ENCODE measurements at regions not wholly inside any gene's neighbourhood (a gene's known extent, or its start where the extent isn't known, plus 50 kb on each side); places are given as distances from the start of the nearest gene placed in this dataset.

- WGBS: 88% methylated on average over 23 of the region's 23 CpGs
- ATAC-seq (no peak), DNase-seq (peak in 2 of 3 donors; percentile 35 to 41)
- Histone ChIP-seq H3K4me1 (ENCODE audit: control insufficient read depth, insufficient read depth, low read length) (no peaks in the 10 kb centered on the region), H3K4me3 (ENCODE audit: low read length) (no peak overlapping the region), H3K27ac (ENCODE audit: low read length) (no peak overlapping the region), H3K9me3 (ENCODE audit: control insufficient read depth, low read length) (no peaks in the 10 kb centered on the region), H3K27me3 (ENCODE audit: control insufficient read depth, insufficient read depth) (no peaks in the 10 kb centered on the region)
- intact Hi-C loops (cut with DNase I): no loop called here
Observed at GRCh38 chr6:23855497-23856116, 270.4 kb upstream of the NRSN1 start.

GRCh38 chr6:23870496-23870895, 255.5 kb upstream of the NRSN1 start:
- Histone ChIP-seq H3K4me1 (ENCODE audit: control insufficient read depth, insufficient read depth, low read length) (no peaks in the 10 kb centered on the region), H3K27me3 (ENCODE audit: control insufficient read depth, insufficient read depth) (no peaks in the 10 kb centered on the region), H3K4me3 (ENCODE audit: low read length) (no peak overlapping the region), H3K27ac (ENCODE audit: low read length) (no peak overlapping the region), H3K9me3 (ENCODE audit: control insufficient read depth, low read length) (no peaks in the 10 kb centered on the region)
- no peak for ATAC-seq
- intact Hi-C loops (cut with DNase I): no loop called here
- DNase-seq: no peak

GRCh38 chr6:23873161-23873560, 252.9 kb upstream of the NRSN1 start:
- no peaks in the 10 kb centered on the region for H3K27me3 ChIP-seq (ENCODE audit: control insufficient read depth, insufficient read depth)
- H3K4me1 ChIP-seq (ENCODE audit: control insufficient read depth, insufficient read depth, low read length): no peaks in the 10 kb centered on the region
- intact Hi-C loops (cut with DNase I): no loop called here
- no peaks in the 10 kb centered on the region for H3K9me3 ChIP-seq (ENCODE audit: control insufficient read depth, low read length)
- 86% methylated on average over 1 of the region's 1 CpG for WGBS
- H3K27ac ChIP-seq (ENCODE audit: low read length): no peak overlapping the region
- no peak overlapping the region for H3K4me3 ChIP-seq (ENCODE audit: low read length)
- no peak for ATAC-seq
- no peak for DNase-seq

GRCh38 chr6:23875006-23875405, 251.0 kb upstream of the NRSN1 start:
- DNase-seq: no peak
- H3K4me1 ChIP-seq (ENCODE audit: control insufficient read depth, insufficient read depth, low read length): no peaks in the 10 kb centered on the region
- WGBS: 48% methylated on average over 1 of the region's 1 CpG
- no peak overlapping the region for H3K4me3 ChIP-seq (ENCODE audit: low read length)
- no peaks in the 10 kb centered on the region for H3K27me3 ChIP-seq (ENCODE audit: control insufficient read depth, insufficient read depth)
- no peaks in the 10 kb centered on the region for H3K9me3 ChIP-seq (ENCODE audit: control insufficient read depth, low read length)
- intact Hi-C loops (cut with DNase I): no loop called here
- no peak overlapping the region for H3K27ac ChIP-seq (ENCODE audit: low read length)
- no peak for ATAC-seq

- intact Hi-C loops (cut with DNase I): no loop called here
- ATAC-seq: no peak
- Histone ChIP-seq H3K9me3 (ENCODE audit: control insufficient read depth, low read length) (no peaks in the 10 kb centered on the region), H3K27me3 (ENCODE audit: control insufficient read depth, insufficient read depth) (no peaks in the 10 kb centered on the region), H3K4me1 (ENCODE audit: control insufficient read depth, insufficient read depth, low read length) (no peaks in the 10 kb centered on the region), H3K4me3 (ENCODE audit: low read length) (no peak overlapping the region), H3K27ac (ENCODE audit: low read length) (no peak overlapping the region)
- 92% methylated on average over 3 of the region's 3 CpGs for WGBS
- no peak for DNase-seq
Observed at GRCh38 chr6:23879816-23880215, 246.2 kb upstream of the NRSN1 start.

- 61% methylated on average over 3 of the region's 3 CpGs for WGBS
- Histone ChIP-seq H3K9me3 (ENCODE audit: control insufficient read depth, low read length) (no peaks in the 10 kb centered on the region), H3K27ac (ENCODE audit: low read length) (no peak overlapping the region), H3K4me3 (ENCODE audit: low read length) (no peak overlapping the region), H3K4me1 (ENCODE audit: control insufficient read depth, insufficient read depth, low read length) (no peaks in the 10 kb centered on the region), H3K27me3 (ENCODE audit: control insufficient read depth, insufficient read depth) (no peaks in the 10 kb centered on the region)
- intact Hi-C loops (cut with DNase I): no loop called here
- no peak for DNase-seq
- ATAC-seq: no peak
Observed at GRCh38 chr6:23890543-23891227, 235.3 kb upstream of the NRSN1 start.

- DNase-seq: no peak
- Histone ChIP-seq H3K9me3 (ENCODE audit: control insufficient read depth, low read length) (no peaks in the 10 kb centered on the region), H3K4me1 (ENCODE audit: control insufficient read depth, insufficient read depth, low read length) (no peaks in the 10 kb centered on the region), H3K4me3 (ENCODE audit: low read length) (no peak overlapping the region), H3K27me3 (ENCODE audit: control insufficient read depth, insufficient read depth) (no peaks in the 10 kb centered on the region), H3K27ac (ENCODE audit: low read length) (no peak overlapping the region)
- WGBS: 49% methylated on average over 8 of the region's 8 CpGs
- ATAC-seq: no peak
- intact Hi-C loops (cut with DNase I): no loop called here
Observed at GRCh38 chr6:23905133-23905815, 220.7 kb upstream of the NRSN1 start.

- Histone ChIP-seq H3K4me3 (ENCODE audit: low read length) (no peak overlapping the region), H3K4me1 (ENCODE audit: control insufficient read depth, insufficient read depth, low read length) (no peaks in the 10 kb centered on the region), H3K27ac (ENCODE audit: low read length) (no peak overlapping the region), H3K9me3 (ENCODE audit: control insufficient read depth, low read length) (no peaks in the 10 kb centered on the region), H3K27me3 (ENCODE audit: control insufficient read depth, insufficient read depth) (no peaks in the 10 kb centered on the region)
- DNase-seq: no peak
- intact Hi-C loops (cut with DNase I): no loop called here
- no peak for ATAC-seq
- 36% methylated on average over 2 of the region's 2 CpGs for WGBS
Observed at GRCh38 chr6:23910420-23910819, 215.6 kb upstream of the NRSN1 start.

GRCh38 chr6:23927935-23928334, 198.1 kb upstream of the NRSN1 start:
- H3K4me1 ChIP-seq (ENCODE audit: control insufficient read depth, insufficient read depth, low read length): no peaks in the 10 kb centered on the region
- H3K4me3 ChIP-seq (ENCODE audit: low read length): no peak overlapping the region
- intact Hi-C loops (cut with DNase I): no loop called here
- ATAC-seq (no peak), DNase-seq (no peak)
- H3K9me3 ChIP-seq (ENCODE audit: control insufficient read depth, low read length): no peaks in the 10 kb centered on the region
- H3K27ac ChIP-seq (ENCODE audit: low read length): no peak overlapping the region
- 96% methylated on average over 1 of the region's 1 CpG for WGBS
- no peaks in the 10 kb centered on the region for H3K27me3 ChIP-seq (ENCODE audit: control insufficient read depth, insufficient read depth)

- Histone ChIP-seq H3K27me3 (ENCODE audit: control insufficient read depth, insufficient read depth) (no peaks in the 10 kb centered on the region), H3K9me3 (ENCODE audit: control insufficient read depth, low read length) (no peaks in the 10 kb centered on the region)
- intact Hi-C loops (cut with DNase I): no loop called here
Observed at GRCh38 chr6:23929201-23929600, 196.8 kb upstream of the NRSN1 start.

GRCh38 chr6:23940466-23940865, 185.5 kb upstream of the NRSN1 start:
- ATAC-seq: no peak
- intact Hi-C loops (cut with DNase I): no loop called here
- peaks cover 2% of the 10 kb centered on the region for H3K9me3 ChIP-seq (ENCODE audit: control insufficient read depth, low read length)

More at GRCh38 chr6:23929201-23929600, 196.8 kb upstream of the NRSN1 start:
- no peak for DNase-seq
- H3K4me1 ChIP-seq (ENCODE audit: control insufficient read depth, insufficient read depth, low read length): no peaks in the 10 kb centered on the region
- H3K27ac ChIP-seq (ENCODE audit: low read length): no peak overlapping the region
- H3K4me3 ChIP-seq (ENCODE audit: low read length): no peak overlapping the region
- no peak for ATAC-seq
- 52% methylated on average over 3 of the region's 3 CpGs for WGBS

More at GRCh38 chr6:23940466-23940865, 185.5 kb upstream of the NRSN1 start:
- Histone ChIP-seq H3K4me3 (ENCODE audit: low read length) (no peak overlapping the region), H3K4me1 (ENCODE audit: control insufficient read depth, insufficient read depth, low read length) (no peaks in the 10 kb centered on the region), H3K27me3 (ENCODE audit: control insufficient read depth, insufficient read depth) (no peaks in the 10 kb centered on the region), H3K27ac (ENCODE audit: low read length) (no peak overlapping the region)
- no peak for DNase-seq

All from right cardiac atrium (tissue), 5 donors.